ENCODE measurements at regions not wholly inside any gene's neighbourhood (a gene's known extent, or its start where the extent isn't known, plus 50 kb on each side); places are given as distances from the start of the nearest gene placed in this dataset.
A peak's percentile ranks its signal among the peaks of the same experiment; 100 is the strongest.

DNA sequence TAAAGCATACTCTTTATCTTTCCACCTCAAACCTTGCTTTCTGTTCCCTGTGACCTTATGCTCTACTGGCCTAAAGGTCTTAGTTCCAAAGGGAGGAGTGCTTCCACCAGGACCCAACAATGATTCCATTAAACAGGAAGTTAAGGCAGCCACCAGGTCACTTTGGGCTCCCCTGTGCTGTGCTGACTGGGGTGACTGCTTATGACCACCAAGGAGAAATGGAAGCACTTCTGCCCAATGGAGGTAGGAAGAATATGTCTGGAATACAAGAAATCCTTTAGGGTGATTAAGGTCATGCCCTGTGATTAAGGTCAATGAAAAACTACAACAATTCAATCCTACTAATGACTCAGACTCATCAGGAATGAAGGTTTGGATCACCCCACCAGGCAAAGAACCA is 233.8 kb upstream of the CDH11 start:
- DNase-seq (ENCODE audit: low read depth) = no peak

DNA sequence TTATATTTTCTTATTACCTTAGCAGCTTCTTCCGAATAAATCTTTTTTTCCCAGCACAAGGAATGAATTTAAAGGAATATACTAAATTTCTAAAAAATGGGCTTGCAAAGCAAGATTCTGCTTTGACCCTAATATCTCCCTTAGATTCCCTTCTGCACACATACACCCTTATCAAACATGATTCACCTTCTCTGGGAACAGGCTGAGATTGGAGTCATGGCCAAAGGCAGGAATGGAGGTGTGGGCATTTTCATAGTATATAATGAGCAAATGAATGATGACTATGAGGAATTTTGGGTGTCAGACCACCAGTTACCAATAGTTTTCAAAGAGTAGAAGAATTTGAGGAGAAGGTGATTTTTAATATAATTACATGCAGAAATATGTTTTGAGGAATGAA is 231.3 kb upstream of the CDH11 start:
- DNase-seq (ENCODE audit: low read depth) = no peak

DNA sequence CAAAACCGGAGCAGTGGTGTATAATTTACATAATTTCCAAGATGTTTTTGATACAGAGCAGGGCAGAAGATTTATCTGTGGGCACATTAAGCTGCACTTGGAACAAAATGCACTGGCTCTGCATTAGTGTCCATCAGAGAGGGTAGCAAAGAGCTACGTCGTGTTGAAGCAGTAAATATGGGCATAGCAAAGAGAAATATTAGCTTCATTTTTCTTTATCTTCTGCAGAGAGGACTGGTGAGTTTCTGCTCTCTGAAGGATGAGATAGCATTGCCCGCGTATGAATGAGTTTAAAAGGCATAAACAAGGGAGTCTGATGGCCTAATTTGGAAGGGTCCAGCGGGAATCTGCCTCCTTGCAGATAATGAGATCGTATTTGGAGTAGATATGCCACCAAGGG is 227.8 kb upstream of the CDH11 start:
- no peak for DNase-seq (ENCODE audit: low read depth)

DNA sequence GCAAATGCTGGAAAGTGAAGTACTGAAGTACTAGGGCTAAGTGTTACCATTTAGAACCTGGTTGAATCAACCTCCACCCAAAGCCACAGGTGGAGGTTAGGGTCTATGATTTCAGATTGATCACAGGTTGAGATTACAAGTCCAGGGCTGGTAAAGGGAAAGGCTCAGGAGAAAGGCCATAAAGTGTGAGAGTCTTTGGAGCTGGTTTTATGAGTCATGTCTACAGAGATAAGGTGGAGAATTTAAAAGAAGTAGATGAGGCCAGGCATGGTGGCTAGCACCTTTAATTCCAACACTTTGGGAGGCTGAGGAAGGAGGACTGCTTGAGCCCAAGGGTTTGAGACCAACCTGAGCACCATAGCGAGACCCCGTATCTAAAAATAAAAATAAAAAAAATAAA is 221.7 kb upstream of the CDH11 start:
- no peak for DNase-seq (ENCODE audit: low read depth)

DNA sequence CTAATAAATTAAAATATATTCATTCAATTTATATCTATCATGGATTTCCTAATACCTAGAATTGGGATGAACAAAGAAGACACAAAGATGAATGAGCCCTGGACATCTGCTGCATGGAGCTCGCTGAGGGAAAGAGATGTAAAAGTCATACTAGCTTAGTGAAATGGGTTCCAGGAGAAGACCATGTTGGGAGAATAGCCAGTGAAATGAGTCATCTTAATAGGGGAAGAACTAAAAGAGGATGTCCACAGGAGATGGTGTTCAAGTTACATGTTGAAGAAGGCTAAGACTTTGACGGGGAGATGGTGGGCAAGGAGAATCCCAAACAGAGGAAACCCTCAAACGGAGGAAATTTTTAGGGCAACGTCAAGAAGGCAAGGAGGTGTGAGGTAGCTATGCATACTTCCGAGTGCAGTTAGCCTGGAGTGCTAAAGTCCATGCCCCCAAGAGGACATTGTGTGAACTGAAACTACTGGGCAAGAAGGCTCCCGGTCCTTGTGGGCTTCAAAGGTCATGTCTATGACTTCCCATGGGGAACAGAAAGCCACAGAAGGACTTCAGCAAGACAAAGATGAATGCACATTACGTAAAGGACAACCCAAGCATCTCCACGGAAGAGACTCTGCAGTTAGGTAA is 220.5 kb upstream of the CDH11 start:
- no peak for DNase-seq (ENCODE audit: low read depth)

DNA sequence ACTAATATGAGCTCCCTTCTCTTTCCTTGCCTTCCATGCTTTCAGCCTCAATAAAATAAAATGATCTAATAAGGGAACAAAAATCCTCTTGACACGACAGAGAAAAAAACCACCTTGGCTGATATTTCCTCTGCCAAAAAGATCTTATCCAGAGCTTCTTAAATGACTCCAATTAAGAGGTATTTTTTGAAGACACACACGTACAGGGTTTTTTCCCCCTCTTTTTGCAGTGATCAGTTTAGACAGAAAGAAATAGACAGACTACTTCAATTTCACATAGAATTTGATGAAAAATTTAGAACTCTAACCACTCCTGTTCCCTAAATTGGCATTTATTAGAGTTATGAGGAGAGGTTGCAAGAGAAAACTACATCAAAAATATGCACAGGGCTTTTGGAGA is 217.2 kb upstream of the CDH11 start:
- DNase-seq (ENCODE audit: low read depth) = no peak

DNA sequence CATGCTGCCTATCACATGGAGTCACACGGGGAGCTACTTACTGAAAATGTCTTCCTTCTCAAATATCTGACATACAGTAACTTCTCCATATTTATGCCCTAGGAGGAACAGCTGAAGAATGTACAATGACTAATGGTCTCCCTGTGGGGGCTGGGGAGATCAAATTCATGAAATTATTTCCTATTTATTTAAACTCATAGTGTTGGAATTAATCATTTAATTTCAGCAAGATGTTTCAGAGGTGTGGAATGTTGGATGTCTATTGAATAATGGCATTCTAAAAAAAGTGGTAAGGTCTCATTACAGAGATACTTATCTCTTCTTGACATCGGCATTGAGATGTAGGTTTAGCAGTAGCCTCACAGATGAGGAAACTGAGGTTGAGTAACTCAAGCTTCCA is 214.3 kb upstream of the CDH11 start:
- DNase-seq (ENCODE audit: low read depth) = peak; percentile 73

DNA sequence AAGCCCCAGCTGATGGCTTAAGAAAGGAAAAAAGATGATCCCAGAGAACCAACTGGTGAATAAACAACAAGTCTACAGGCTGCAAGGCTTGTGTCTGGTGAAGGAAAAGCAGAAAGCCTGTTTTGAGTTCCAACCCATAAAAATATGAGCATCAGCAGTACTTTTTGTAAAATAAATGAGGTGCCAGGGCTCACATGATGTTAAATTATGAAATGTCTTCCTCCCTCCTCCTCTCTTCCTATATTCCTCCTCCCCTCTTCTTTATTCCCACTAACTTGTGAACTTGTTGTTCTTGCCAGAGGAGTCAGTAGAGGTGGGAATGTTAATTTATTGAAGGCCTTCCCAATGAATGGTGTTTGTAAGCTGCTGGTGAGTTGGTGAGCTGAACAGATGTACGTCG is 212.2 kb upstream of the CDH11 start:
- DNase-seq (ENCODE audit: low read depth) = no peak

DNA sequence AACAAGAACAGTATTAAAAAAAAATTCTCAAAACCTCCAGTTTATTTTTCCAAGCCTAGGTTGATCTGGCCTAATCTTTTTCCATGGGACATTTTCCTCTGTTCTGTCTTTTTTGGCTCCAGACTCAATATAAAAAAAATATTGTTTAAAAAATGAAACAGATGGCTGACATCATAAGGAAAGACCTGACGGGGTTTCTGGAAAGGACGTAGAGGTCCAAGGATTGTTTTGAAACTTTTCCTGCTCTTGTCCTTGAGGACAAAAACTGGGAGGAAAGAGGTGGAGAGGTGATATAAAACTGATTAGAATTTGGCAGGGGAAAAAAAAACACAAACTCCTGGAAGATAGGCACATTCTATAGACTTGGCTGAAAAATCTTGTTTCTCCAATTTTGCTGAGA is 211.4 kb upstream of the CDH11 start:
- no peak for DNase-seq (ENCODE audit: low read depth)

DNA sequence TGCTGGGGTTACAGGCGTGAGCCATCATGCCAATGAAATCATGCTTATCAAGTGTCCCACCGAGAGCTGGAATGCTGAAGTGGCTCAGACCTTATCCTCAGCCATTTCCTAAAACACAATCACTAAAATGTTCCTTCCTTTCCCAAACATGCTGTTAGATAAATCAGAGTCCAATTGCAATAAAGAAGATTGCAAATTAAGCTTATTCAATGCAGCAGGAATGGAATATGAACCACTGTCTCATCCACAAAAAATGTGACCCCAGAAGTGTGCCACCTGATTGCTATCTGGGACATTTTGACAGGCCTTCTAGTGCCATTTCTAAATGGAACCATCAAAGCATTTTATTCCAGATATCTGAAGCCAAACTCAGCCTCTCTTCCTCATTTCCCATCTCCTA is 205.5 kb upstream of the CDH11 start:
- DNase-seq (ENCODE audit: low read depth) = no peak

DNA sequence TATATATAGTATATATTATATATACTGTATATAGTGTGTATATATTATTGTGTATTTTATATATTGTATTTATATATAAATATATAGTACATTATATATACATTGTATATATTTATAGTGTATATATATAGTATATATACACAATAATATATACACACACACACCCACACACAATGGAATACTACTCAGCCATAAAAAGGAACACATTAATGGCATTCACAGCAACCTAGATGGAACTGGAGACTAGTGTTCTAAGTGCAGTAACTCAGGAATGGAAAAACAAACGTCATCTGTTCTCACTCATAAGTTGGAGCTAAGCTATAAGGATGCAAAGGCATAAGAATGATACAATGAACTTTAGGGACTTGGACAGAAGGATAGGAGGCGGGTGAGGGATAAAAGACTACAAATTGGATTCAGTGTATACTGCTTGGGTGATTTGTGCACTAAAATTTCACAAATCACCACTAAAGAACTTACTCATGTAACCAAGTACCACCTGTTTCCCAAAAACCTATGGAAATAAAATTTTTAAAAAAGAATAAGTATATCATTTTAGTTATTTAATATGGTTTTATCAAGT is 201.9 kb upstream of the CDH11 start:
- DNase-seq (ENCODE audit: low read depth) = no peak

DNA sequence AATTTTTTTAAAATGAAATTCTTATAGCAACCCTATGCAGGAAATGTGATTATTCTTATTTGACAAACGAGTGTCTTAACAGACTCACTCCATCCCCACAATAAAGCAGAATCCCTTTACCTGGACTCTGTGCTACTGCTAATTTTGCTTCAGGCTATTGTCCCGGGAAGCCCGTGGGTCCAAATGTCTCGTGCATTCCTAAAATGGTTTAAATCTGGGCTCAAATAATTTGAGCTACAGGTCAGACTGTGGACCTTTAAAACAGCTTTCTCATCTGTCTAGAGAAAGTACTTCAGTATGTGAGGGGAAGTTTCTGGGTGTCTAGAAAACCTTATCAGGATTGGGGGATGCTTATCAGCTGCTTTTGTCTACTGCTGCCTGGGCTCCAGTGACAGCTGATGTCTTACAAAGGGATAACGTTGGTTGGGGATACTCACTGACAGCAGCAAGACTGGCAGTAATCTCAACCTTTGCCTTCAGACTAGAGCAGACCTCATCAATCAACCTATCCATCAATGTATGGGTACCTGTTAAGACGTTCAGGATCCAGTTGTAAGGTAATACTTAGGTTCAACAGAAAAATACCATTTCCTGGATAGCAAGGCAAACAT is 197.9 kb upstream of the CDH11 start:
- DNase-seq (ENCODE audit: low read depth) = no peak

DNA sequence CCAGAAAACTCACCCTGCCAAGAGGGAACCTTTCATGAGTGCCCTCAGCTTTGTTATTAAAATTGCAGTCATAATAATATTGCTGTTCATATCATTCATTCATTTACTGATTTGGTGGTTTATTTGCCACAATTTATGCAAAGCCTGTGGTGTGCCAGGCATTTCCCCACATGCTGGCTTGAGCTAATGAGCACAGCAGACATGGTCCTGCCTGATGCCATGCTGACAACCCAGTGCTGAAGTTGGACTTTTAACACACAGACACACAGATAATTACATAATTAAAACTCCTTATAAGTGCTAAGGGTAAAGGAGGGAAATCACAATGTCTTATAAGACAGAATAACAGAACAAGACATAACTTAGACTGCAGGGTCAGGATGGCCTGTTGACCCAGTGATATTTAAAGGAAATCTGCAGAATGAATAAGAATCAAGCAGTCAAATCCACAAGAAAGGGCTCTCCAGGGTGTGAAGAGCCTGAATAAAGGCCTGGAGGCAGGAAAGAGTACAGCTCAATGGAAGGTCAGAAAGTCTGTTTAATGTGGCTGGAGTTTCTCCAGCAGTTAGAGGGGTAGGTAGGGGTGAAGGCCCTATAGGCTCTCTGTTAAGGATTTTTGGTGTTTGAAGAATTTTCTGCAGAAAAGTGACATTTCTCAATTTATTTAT is 196.9 kb upstream of the CDH11 start:
- DNase-seq (ENCODE audit: low read depth) = no peak

DNA sequence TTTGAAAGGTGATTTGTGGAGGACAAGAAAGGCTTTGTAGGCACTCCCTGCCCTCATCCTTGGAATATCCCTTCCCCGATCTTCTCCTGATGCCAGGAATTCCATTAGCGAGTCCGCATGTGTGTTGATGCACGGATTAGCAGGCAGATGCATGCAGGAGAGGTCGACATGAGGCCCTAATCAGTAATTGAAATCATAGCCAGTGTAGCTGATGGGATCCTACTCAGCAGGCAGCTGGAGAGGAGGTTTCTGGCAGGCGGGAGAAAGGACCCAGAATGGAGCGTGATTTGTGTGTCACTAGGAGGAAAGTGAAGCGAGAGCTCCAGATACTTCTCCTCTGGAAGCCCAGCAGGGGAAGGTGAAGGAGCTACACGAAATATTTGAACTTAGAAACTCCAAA is 196.3 kb upstream of the CDH11 start:
- DNase-seq (ENCODE audit: low read depth) = no peak

DNA sequence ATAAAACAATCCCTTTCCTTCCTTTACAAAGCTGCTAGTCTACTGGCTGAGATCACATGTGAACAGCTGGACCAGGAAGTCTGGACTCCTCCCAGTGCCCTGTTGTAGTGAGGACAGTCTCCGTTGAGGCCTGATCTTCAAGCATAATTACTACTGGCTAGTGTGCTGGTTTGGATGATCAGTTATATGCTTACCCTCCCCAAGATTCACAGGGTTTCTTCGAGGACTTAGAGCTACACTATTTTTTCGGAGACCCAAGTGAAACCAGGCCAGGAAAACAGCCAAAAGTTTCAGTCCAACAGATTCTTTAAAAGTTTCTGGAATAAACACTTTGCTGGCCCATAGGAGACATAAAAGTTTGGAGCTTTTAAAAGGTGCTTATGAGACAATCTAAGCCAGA is 194.9 kb upstream of the CDH11 start:
- no peak for DNase-seq (ENCODE audit: low read depth)

DNA sequence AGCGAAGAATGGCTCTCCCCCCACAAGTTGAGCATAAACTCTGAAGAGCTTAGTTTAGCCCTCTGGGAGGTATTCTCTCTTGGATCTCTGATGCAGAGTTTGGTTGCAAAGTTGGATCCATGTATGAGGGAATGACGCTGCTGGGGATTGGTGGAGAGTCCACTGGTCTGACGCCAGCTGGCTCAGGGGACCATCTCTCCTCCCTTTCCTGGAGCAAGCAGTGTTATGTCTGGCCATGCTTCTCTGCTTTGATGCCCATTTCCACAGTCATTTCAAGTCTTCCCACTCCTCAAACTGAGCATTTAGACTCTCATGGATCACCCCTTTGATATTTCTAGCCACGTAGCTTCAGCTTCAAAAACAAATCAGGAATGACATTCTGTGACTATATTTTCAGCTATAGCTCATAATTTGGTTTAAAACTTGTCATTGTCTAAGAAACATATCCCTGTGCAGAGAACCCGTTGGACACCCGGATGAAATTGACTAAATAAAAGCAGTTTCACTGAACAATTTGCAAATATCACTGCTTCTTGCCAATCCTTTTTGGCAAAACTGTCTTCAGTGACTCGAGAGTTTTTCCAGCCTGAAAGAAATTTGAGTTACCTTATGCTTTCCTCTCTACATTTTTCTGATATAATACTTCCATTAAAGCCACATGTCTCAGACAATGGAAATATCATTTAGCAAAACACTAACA is 193.4 kb upstream of the CDH11 start:
- no peak for DNase-seq (ENCODE audit: low read depth)

DNA sequence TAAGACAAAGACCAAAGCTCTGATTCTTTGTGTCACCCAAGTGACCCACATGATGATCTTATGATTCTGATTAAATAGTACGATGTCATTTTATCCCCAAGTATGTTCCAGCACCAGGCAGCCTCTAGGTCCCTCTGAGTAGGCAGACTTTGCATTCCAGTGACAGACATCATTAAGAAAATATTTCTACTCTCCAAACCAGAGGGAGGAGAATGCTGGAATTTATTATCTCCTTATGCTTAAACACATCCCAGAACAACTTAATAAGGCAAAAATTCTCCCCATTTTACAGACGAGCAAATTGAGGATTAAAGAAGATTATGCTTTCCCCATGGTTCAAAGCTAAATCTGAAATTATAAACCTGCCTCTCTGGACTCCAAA is 192.8 kb upstream of the CDH11 start:
- DNase-seq (ENCODE audit: low read depth) = no peak

DNA sequence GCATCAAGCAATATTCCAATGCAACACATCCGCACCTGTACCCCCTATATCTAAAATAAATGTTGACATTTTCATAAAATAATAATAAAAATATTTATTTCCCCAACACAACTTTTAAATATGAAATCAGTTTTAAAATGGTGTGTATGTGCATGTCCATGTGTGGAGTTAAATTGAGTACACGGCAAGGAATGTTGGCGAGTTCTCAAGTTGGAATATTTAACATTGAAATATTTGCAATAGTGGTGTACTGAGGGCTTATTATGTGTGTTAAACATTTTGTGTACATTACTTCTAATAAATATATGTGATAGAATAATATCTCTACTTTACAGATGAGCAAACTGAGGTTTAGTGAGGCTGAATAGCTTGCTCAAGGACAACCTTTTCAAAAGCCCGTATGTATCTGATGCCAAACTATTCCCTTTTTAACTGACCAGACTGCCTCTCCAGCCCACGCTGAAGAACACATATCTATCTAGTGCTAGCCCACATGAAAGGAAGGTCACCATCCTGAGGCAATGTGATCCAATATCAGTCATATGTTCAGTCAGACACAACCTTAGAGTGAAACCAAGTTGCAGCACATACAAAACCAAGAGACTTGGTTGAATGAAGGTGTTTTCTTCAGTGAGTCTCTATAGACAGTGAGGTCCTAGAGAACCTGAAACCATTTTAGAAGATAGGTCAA is 192.2 kb upstream of the CDH11 start:
- DNase-seq (ENCODE audit: low read depth) = no peak

DNA sequence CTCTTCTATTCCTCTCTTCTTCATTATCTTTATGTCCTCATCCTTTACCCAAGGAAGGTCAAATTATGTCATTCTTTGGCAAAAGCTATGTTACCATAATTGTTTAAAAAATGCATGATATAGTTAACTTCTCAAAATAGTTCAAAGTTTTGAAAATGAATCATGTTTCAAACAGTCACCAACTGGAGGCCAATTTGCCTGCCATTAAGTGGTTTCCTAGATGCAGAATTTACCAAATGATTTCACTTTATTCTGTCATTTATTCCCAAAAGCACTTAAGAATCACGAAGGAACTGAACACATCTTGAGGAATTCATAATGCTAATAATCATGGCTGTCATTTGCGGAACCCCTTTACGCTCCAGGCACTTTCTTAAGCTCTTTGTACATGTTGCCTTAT is 190.9 kb upstream of the CDH11 start:
- DNase-seq (ENCODE audit: low read depth) = peak; percentile 10

DNA sequence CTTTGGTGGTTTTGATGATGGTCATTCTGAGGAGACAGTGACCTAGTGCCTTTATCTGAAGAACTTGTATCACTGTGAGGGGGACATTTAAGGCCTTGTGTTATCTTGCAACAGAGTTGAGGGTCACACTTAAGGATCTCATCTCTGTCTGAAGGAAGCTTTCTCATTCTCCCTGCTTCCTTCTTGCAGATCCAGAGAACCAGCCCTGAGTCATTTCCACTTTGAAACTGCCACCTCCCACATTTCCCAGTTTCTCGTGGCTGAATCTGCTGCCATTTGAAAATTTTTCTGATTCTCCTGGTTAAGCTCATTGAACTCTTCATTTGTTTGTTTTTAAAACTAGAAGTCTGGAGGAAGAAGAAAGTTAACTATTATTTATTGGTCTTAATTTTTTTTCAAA is 190.2 kb upstream of the CDH11 start:
- peak; percentile 22 for DNase-seq (ENCODE audit: low read depth)

DNA sequence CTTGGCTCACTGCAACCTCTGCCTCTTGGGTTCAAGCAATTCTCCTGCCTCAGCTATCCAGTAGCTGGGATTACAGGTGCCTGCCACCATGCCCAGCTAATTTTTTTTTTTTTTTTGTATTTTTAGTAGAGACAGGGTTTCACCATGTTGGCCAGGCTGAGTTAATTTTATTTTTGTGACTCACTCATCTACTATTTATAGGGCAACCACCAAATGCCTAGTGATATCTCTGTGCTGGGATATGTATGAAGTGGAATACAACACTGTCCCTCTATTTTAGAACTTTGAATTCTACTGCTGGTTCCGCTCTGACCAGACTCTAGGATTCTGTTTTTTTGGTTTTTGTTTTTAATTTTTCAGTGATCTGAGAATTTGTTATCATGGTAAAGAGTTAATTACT is 188.6 kb upstream of the CDH11 start:
- peak; percentile 39 for DNase-seq (ENCODE audit: low read depth)

DNA sequence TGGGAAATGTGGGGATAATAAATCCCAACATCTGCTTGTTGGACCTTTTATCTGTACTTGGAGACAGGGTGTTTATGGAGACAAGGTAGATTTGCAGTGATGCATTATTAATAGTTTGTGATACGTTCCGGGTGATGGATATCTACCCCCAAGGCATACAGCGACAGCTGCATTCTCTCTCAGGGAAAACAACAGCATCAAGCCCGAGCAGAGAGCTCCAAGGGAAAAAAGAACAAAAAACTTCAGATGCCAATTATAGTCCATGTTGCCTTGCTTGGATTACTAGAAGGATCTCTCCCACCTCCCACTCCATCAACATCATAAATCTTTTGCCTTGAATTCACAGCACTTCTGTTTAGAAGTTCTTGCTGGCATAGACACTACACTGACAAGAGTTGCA is 187.5 kb upstream of the CDH11 start:
- DNase-seq (ENCODE audit: low read depth) = no peak
